ENCODE measurements at regions not wholly inside any gene's neighbourhood (a gene's known extent, or its start where the extent isn't known, plus 50 kb on each side); places are given as distances from the start of the nearest gene placed in this dataset.

GRCh38 chr18:57866355-57866754 lies 63.2 kb upstream of the ATP8B1 start:
- DNase-seq, result no peak

- no peak for DNase-seq
Measured at GRCh38 chr18:57864615-57865121, 61.6 kb upstream of the ATP8B1 start.

- no peak for DNase-seq
Measured at GRCh38 chr18:57863706-57864105, 60.6 kb upstream of the ATP8B1 start.

- no peak for DNase-seq
Measured at GRCh38 chr18:57859314-57859713, 56.2 kb upstream of the ATP8B1 start.

GRCh38 chr18:57856557-57857280 lies 53.6 kb upstream of the ATP8B1 start:
- DNase-seq, result no peak

GRCh38 chr18:57856128-57856527 lies 53.0 kb upstream of the ATP8B1 start:
- DNase-seq, result no peak

GRCh38 chr18:57855551-57855950 lies 52.4 kb upstream of the ATP8B1 start:
- no peak for DNase-seq

GRCh38 chr18:57854726-57855125 lies 51.6 kb upstream of the ATP8B1 start:
- no peak for DNase-seq

GRCh38 chr18:57853864-57854263 lies 50.7 kb upstream of the ATP8B1 start:
- no peak for DNase-seq

GRCh38 chr18:57853133-57853532 lies 50.0 kb upstream of the ATP8B1 start:
- no peak for DNase-seq
